GM18508 (cell line): ENCODE measurements at regions not wholly inside any gene's neighbourhood (a gene's known extent, or its start where the extent isn't known, plus 50 kb on each side); places are given as distances from the start of the nearest gene placed in this dataset.

Source experiments
- ATAC-seq: cut with Tn5 transposase; IDR thresholded peaks from one replicate; pipeline ENCODE4 v1.9.1; 2021; ENCODE audit warnings: moderate number of reproducible peaks; ENCODE audit not compliant: insufficient read depth, unreplicated experiment

DNA sequence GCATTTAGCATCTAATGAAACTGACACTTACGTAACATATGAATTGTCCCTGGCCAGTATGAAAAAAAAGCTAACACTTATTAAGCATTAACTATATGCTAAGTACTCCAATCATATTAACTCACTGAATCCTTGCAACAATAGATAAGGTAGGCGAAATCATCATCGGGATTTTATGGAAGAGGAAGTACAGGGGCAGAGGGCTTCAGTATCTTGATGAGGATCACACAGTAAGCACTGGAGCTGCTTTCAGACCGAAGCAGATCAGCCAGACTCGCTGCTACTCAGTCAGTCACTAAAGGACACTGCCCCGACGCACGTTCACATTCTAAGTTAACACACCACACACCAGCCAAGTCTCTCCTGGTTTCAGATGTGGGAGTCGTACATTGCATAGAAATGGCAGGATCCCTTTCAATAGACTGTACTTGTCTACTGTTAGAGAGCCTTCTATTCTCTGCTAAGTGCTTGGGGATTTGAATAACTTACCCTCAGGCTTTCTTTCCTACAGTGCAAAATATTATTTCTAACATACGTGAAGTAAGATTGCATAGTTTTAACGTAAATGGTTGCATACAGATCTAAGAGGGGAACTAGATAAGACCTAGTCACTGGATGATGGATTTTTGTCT, 540.2 kb upstream of the TENM3 start:
- ATAC-seq: no peak

DNA sequence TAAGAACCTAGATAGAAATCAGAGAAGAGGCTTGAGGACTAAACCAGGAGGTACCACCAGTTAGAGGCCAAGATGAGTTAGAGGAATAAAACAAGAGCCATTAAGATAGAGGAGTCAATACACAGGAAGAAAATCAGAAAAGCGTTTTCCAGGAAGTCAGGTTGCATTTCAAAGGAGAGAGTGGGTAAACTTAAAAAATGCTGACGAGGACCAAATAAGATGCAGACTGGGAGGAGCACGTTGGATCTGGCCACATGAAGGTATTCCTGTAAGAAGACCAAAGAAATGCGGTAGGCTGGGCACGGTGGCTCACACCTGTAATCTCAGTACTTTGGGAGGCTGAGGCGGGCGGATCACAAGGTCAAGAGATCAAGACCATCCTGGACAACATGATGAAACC, 533.1 kb upstream of the TENM3 start:
- ATAC-seq: no peak

DNA sequence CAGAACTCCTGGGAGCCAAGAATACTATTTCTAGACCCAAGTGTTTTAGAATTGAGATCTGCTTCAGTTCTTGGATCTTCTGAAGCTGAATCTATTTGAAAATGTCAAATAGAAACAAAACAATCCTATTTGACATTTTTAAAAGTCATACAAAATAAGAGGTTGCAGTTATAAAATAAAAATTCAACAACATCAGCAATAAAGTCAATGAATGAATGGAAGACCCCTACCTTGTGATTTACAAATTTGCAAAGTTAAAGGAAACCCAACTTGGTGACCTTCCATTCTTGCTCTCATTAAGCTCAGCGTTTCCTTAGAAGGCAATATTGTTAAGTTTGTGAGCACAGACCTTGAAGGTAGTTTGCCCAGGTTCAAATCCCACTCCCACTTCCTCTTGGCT, 531.8 kb upstream of the TENM3 start:
- ATAC-seq: no peak

DNA sequence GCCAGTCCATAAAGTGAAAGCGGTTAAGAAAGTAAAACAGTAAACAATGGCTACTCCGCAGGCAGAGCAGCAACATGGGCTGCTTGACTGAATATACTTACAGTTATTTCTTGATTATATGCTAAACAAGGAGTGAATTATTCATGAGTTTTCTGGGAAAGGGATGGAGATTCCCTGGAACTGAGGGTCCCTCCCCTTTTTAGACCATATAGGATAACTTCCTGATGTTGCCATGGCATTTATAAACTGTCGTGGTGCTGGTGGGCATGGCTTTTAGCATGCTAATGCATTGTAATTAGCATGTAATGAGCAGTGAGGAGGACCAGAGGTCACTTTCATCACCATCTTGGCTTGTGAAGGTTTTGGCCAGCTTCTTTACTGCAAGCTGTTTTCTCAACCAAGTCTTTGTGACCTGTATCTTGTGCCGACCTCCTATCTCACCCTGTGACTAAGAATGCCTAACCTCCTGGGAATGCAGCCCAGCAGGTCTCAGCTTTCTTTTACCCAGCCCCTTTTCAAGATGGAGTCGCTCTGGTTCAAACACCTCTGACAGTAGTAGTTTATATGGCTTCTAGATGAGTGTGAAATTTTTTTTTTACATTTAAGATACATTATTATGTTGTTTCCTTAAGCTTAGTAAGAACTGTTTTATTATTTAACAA, 514.8 kb upstream of the TENM3 start:
- no peak for ATAC-seq

DNA sequence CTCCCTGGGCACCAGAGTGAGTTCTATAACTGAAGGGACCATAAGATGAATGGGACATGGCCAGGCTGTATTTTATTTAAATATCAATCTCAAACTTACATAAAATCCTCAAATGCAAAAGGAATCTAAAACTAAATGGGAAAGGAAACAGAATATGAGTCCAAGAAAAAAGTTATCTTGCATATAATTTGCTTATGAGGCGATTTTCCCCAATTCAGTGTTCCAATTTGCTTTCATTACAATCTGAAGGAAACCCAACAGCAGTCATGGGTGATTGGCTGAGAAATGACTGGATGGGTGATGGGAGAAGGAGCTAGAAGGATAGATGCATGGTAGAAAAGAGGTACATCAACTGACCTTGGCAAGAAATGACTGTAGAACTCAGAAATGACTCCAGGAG, 511.3 kb upstream of the TENM3 start:
- no peak for ATAC-seq

DNA sequence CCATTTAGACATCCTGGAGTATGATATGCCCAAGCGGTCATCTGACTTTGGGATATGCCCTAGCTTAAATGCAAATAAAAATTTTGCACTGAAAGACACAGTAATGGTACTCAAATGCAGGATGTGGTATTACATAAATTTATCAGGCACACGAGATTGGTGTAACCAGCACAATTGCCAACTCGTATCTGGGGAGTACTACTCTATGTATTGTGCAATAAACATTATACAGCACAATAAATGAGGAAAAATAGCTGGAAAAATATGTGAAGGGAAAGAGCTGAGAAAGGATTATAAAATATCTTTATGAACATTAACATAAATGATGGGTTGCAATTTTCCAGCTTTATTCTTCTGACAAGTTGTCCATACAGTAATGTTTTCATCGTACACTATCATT, 505.5 kb upstream of the TENM3 start:
- no peak for ATAC-seq

DNA sequence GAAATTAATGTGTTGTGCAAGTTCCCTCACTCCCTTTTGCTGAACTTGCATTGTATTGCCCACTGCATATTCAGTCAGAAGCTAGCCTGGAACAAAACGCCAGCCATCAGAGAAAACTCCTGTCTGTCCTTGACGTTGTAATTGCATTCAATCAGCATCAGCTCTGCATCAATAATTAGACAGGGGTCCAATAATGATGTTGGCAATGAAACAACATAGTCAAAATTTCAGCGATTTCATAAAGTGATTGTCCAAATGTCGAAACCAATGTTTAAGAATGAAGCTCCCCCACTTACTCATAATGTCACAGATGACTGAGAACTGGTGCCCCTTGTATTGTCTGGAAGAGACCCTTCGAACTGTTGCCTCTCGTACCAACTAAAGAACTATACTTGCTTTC, 504.2 kb upstream of the TENM3 start:
- no peak for ATAC-seq

DNA sequence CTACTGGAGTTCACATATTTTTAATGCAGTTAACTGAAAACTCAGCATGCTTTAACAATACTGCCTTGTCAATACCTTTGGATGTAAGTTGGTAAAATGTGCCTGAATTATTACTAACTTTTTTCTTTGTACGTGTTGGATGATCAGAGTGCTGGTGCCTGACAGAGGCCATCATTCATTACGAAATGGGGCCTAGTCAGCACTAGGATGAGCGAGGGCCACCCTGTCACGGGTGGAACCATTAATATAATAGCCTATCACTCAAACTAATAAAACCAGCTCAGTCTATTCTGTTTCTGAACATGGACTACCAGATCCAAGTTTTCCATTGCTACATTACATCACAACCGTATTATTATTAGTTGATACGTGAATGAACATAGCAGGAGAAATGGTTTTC, 501.7 kb upstream of the TENM3 start:
- ATAC-seq: no peak

DNA sequence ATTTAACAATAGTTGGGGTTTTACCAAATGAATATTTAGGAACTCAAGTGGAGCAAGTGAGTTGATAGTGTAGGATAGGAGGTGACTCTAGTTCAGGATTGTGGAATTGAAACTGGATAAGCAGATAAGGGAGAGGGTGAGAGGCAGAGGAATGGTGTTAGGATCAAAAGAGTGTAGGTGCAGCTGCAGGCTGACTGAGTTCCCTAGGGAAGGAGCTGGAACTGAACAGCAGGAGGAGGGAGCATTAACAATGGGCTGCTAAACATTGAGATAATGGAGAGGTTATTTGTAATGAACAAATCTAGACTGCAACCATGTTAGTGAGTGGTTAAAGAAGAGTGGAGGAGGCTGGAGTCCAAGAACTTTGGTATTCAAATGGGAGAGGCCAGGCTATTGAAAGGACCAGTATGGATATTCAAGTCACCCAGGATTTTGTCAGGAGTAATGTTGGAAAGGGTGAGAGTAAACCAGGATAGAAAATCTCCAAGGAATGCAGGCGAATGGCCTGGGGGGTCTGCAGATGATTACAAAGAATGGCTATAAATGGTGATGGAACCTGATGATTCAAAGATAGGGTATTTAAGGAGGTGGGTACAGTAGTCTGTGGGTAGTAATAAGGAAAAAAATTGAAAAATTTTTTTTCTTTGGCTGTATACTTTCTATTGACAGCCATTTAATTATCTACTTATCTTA, 497.1 kb upstream of the TENM3 start:
- ATAC-seq: no peak

DNA sequence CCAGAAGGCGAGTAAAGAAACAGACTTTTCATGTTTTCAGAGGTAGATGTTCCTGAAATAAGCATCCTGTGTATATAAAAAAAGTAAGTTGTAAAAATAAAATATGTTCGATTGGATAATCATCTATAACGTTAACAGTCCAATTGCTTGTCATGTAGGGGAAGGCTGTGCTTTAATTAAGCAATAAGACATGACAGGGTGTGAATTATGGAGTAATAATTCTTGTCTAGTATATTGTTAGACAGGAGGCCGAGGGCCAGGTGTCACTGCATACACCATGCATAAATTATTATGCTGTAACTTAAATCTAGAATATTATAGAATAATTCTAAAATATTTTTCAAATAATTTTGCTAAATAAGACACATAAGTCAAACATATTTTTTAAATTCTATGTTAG, 494.6 kb upstream of the TENM3 start:
- ATAC-seq: no peak

DNA sequence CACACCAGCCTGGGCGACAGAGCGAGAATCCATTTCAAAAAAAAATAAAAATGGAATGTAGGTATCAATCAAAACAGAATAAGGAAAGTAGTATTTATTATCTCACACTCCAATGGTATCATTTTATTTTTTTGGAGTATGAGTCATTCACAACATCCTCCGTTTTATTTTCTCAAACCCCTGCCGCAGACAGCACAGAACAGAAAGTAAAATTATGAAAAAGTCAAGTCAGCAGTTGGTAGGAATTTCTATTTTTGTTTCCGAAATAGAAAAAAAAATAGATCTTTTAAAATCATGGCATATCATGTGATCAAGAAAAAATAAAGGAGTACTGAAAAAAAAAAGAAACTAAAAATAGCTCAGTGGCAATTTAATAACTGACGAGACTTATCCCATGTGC, 490.7 kb upstream of the TENM3 start:
- ATAC-seq: no peak

DNA sequence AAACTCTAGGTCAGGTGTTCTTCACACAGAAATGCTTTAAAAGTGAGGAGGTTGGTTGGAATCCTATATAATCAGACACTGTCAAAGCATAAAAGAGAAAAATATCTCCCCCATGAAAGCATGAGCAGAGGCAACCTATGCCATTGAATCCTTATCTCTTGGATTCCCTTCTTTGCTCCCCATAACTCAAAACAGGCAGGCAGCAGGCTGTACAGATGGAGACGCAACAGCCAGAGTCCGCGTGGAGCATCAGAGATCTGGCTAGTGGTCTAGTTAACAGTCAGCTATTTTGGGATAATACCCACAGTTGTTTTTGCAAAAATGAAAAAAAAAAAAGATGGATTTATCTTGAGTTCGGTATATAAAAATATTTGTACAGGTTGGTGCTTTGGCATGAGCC, 490.0 kb upstream of the TENM3 start:
- ATAC-seq: no peak

DNA sequence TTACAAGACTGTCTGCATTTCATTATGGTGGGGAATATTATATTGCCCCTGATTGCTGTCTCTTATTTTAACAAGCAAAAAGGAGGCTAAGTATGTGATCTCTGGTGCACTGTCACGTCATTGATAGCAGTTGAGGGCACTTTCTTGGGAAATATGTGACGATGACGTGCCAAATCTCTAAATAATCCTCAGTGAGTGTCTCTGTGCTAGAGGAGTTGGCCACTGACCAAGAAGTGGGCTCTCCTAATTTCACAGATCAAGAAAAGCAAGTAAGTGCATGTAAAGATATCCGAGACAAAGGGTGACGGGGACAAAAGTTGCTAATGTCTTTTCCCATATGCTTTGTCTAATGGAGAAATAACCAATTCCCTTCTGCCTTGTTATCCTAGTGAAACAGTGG, 487.4 kb upstream of the TENM3 start:
- no peak for ATAC-seq

DNA sequence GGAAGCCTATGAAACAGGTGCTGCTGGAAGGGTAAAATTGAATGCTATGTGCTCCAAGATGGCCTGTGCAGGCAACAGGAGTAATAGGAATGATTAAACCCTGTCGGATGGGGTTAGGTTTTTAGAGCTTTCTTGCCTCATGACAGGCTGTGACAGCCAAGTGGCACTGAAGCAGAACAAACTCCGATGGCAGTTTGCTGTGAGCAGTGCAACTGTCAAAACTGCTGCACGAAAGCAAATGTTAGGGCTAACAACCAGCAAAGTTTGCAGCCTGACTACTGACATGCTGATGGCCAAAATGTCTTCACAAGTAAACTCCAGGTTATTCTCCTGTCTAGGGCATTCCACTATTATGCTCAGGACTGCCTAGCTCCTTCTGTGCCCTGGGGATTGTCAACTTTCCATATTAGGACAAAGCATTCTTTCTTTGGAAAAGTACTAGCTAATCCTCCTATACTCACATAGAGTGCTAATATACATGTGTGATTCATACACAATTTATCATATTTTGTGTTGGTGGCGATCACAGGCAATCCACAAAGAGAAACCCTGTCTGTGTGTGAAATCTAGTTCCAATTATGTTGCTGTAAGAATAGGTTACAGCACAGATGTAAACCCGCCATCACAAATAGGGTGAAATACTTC, 486.6 kb upstream of the TENM3 start:
- ATAC-seq: no peak

DNA sequence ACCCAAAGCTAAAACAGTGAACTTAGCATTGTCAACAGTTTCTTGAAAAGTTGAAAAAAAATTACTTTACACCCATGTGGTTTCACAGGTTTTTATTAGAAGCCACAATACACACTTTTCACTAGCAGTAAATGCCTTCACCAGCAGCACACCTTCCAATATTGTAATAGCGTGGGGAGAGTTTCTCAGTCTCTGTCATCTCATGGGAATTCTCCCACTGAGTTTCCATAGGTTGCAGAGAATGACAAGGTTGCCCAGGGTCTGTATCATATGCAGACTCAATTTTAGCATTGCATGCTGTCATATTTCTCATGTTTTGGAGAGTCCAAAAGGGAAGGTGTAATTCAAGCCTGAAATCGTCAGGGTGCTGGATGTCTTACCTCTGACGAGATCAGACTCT, 486.1 kb upstream of the TENM3 start:
- no peak for ATAC-seq

DNA sequence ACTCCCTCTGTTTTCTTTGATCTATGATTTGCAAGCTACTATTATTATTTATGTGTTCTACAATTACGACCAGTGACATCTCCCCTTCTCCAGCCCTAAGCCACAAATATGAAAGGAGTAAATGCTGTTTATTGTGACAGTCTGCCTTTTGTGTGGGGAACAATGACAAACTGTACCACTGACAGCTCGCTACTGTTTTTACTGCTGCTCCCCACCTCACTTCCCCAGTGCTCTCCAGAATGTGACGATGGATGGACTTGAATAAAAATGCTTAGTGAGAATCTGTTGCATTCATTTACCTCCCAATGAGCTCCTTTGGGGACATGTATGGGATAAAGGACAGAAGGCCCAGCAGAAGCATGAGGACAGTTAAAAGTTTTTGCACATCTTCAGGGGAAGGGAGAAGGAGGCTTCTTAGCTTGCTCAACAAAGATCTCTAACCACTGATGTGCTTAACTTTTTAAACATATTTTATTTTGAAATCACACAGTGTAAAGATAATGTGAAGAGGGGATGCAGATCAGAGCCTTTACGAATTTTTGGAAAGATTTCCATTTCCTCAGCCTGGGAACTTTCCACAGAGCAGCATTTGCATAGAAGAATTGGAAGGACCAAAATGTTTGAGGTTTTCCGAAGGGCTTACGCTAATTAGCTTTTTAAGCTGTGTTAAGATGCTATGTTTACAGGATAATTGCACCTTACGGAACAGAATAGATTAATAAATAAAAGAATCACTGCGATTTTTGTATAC, 485.1 kb upstream of the TENM3 start:
- ATAC-seq: no peak

DNA sequence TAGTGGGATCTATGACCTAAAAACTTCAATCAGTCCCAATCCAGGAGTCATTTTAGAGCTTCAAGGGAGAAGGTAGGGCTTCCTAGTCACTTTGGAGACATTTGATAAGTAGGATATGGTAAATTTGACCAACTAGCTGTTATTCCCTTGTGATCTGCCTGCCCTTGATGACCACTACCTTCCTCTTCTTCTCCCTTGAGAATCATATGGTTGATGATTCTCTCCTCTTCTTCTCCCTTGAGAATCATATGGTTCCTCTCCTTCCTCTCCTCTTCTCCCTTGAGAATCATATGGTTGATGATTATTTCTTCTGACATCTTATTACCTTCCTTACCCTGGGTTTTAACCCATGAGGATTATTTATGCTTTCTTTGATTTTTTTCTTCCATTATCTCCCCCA, 482.6 kb upstream of the TENM3 start:
- no peak for ATAC-seq

DNA sequence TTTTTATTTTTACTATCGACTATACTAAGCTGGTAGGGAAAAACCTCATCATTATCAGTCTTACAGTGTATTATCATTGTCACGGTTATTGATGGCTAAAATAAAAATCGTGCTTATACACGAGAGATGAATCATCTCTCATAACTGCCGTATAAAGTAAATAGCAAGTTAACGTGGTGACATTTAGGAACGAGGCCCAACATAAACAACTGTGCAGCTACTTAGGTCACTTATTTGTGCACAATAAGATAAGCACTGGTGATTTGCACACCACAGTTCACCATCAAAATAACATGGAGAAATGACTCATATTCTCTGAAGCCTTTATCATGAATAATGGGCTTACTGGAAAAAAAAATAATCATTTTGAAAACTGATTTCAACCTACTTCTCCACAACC, 482.0 kb upstream of the TENM3 start:
- no peak for ATAC-seq

DNA sequence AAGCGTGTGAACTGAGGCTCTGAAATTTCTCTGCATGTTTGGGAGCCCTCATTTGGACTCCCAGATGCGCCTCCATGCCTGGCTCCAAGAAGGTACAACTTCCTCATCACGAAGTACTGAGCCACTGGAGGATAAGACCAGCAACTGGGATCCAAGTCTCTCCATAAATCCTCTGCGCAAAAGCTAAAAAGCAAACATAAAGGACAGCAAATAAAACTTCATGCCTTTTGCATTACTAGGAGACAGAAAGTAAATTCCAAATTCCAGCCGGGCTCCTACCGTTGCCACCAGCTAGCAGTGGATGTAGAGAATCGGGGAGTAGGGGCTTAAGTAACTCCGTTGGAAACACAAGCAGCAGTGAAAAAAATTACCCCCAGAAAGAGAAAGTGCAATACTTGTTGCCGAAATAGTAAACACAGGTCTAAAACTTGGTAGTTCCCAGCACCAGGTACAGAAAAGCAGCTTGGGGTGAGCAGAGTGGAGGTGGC, 477.1 kb upstream of the TENM3 start:
- ATAC-seq: no peak

DNA sequence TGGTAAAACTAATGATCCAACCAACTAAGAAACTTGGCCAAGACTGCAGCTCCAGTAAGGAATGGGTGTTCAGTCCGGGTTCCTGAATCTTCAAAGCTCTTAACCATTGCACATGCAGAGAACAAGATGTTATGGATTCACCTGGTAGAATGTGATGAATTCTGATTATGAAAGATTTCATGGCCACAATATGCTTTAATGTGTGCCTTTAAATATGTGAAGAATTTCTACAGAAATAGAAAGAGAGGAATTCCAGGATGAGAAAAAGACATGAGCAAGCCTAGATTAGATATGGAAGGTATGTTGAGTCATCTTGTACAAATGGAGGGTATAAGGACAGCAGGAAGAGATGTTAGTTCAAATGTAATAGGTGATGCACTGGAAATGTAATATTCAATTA, 472.2 kb upstream of the TENM3 start:
- ATAC-seq: no peak

DNA sequence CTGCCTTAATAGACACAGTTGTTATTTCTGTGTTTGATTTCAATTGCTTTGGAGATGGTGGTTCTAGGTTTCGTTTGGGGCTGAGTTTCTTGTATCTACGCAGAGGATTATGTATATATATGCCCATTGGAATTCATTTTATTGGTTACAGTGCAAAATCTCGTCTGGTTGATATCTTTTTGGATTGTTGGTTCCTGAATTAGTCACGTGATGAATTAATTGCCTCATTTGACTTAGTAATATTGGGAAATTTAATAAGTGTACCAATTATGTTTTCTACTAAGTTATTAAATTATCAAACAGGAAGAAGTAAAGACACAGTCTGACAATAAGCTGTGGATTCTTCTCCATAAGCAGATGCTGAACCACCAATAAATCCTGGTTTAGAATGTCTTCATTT, 467.9 kb upstream of the TENM3 start:
- ATAC-seq: no peak
